GM19438 (cell line): ENCODE measurements at regions not wholly inside any gene's neighbourhood (a gene's known extent, or its start where the extent isn't known, plus 50 kb on each side); places are given as distances from the start of the nearest gene placed in this dataset.

ENCODE experiments used
- ATAC-seq: cut with Tn5 transposase; IDR thresholded peaks from one replicate; pipeline ENCODE4 v1.9.1; 2021; ENCODE audit warnings: low read depth; ENCODE audit not compliant: unreplicated experiment

DNA sequence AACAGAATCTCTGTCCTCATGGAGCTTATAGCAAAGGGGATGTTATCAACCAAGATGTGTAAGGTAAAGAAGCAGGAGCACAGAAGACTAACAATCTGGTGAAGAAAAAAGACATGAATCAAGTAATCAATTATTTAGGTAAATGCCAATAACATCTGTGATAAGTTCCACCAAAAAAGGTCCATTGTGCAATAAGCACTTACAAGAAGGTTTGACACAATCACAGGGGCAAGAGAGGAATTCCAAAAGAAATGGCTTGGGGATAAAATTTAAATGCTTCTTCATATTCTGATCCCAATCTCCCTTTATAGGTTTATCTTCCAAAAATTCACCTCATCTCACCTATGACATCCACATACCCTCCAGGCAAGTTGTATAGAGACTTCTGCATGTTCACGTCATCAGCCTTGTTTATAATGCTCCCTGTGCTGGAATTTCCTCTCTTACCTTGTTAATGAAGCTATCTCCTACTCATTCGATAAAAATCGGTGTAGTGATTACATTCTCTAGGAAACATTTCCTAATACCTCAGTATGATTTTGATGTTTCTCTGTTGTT is 53.6 kb upstream of the DPT start:
- ATAC-seq, result no peak

GRCh38 chr1:168783458-168784210 is 54.6 kb upstream of the DPT start:
- ATAC-seq, result no peak

DNA sequence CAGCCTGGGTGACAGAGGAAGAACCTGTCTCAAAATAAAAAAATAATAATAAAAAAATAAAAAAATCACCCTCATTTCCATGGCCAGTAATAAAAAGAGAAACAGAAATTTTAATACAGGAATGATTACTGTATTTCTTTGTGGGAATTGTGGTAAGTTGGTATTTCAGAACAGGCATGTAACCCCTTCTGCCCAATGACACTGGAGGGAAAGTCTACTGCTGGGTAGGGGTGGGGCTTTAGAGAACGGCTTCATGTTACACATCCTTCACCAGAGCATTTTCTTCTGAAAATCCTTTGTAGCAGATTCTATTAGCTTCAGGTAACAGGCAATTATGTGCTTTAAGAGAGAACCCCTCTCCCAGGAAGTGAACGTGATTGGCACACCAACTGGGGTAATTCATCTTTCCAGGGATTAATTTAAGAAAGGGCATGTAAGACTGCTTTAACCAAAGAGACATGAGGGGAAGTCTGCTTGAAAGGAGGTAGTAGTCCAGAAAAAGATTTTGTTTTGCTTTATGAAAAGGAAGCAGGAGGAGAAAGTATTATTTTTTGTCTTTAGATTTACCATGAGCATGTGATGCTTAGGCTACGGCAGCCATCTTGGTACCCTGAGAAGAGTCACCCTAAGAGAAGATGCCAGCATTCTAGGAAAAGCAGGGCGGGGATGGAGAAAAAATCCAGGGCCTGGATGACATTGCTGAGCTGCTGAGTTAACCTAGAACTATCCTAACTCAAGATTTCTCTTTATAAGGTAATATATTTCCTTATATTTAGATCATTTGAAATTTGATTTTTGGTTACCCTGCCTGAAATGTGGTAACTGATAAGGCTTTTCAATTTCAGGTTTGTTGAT is 57.7 kb upstream of the DPT start:
- no peak for ATAC-seq

DNA sequence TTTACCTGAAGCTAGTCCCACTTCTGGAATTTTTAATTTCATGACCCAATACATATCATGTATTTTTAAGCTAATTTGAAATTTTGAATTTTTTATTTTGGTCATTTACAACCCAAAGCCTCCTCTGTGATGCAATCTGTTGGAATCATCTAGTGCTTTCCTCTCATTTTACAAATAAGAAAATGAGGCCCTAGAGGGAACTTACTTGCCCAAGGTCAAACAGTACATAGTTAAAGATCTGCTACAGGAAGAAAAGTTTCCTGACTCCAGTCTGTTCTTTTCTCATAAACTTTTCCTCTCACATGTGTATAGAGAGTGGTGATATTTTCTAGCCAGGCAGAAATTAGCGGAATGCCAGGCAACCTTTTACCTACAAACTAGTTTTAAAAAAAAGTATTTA is 59.3 kb upstream of the DPT start:
- no peak for ATAC-seq

- ATAC-seq, result no peak
Measured at GRCh38 chr1:168789501-168789900, 60.5 kb upstream of the DPT start.

DNA sequence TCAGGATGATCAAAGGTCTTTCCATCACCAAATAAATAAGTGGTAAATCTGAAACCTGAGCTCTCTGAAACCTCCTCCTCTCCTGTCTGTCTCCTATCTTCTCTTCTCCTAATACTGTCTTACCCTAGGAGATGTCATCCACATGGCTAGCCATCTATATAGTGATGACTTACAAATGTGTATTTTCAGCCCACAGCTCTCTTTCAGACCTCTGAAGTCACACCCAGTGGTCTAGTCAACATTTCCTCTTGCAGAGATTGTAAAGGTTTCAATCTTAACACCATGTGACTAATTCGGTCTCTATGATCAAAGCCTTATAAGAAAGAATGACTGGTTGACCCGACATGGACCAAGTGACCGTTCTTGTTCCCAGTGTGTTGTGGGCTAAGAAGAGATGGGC is 63.1 kb upstream of the DPT start:
- ATAC-seq, result no peak

- no peak for ATAC-seq
Measured at GRCh38 chr1:168792592-168793125, 63.7 kb upstream of the DPT start.

DNA sequence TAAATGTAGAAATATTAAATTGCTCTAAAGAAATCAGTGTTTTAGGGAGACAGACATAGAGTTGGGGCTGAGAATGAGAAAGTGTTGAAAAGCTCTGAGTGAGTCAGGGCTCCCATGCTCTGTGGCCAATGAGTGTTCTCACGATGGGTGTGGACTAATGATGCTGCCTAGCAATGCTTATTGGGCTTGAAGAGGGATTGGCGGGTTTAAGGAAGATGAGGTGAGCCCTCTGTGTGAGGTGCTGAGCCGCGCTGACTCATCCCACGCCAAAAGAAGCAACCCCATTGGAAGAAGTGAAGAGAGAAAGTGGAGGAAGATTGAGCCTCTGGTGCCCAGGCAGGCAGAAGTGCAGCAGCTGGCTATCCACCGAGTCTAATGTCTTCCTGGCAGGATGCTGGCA is 65.1 kb upstream of the DPT start:
- ATAC-seq, result no peak

GRCh38 chr1:168795681-168796080 is 66.7 kb upstream of the DPT start:
- ATAC-seq, result no peak

DNA sequence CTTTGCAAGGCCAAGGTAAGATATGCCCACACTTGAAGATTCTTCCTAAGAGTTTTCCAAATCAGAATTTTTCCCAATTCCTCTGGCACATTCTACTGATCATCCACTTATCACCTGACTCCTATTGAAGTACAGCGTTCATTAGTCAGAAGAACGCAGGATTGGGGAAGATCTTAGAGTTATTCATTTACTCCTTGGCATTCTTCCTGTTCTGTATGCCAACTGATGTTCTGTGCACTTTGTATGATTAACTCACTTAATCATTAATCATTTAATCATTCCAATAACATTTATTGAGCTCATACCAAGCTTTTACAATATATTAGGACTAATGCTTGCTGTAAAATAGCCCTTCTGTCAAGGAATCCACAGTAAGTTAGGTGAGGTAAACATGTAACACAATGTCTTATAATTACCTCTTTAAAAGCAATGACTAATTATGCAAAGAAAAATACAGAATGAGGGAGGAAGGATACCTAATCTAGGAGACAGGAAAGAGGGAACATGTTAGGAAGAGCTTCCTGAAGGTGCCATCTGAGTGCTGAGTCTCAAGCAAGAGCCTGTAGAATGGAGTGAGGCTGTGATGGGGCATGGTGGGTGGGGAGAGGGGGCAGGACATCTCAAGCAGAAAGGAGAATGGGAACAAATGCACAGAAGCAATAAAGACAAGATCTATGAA is 71.1 kb upstream of the DPT start:
- ATAC-seq, result no peak

DNA sequence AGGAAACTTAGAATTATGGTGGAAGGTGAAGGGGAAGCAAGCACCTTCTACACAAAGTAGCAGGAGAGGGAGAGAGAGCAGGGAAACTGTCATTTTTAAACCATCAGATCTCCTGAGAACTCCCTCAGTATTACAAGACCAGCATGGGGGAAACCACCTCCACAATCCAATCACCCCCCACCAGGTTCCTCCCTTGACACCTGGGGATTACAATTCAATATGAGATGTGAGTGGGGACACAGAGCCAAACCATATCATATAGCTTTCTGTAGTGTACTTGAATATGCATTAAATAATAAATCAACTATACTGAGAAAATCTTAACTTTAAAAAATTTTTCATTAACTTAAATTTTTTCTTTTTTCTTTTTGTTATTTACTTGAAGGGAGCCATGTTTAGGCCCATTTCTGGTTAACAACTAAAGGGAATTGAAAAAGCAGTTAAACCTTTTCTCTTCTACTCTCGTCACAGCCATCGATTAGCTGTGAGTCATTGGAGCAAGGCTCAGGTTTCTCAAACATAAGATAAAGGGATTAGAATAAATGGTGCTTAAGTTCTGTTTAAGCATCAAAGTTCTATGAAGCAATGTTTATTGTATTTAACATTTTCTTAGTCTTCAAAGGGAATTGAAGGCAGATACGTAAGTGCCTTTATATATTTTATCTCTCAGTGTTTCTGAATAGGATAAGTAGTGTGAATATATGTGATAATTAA is 72.2 kb upstream of the DPT start:
- ATAC-seq, result no peak

GRCh38 chr1:168803806-168804510 is 75.0 kb upstream of the DPT start:
- no peak for ATAC-seq

- ATAC-seq, result no peak
Measured at GRCh38 chr1:168806952-168807351, 77.9 kb upstream of the DPT start.

- no peak for ATAC-seq
Measured at GRCh38 chr1:168811176-168811575, 82.2 kb upstream of the DPT start.

GRCh38 chr1:168819668-168820067 is 90.7 kb upstream of the DPT start:
- no peak for ATAC-seq

DNA sequence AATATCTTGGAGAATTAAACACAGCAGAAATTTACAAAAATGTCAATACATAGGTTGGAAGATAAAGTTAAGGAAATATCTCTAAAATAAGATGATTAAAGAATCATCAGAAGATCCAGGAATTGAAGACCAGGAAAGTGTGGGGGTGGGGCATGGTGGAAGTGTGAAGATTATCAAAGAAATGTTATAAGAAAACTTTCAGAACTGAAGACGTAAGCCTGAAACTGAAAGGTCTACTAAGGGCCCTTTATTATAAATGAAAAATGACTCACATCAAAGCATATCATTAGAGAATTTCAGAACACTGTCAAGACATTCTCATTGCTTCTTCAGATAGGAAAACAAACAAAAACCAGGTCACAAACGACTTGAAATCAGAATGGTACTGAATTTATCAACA is 92.4 kb upstream of the DPT start:
- no peak for ATAC-seq

DNA sequence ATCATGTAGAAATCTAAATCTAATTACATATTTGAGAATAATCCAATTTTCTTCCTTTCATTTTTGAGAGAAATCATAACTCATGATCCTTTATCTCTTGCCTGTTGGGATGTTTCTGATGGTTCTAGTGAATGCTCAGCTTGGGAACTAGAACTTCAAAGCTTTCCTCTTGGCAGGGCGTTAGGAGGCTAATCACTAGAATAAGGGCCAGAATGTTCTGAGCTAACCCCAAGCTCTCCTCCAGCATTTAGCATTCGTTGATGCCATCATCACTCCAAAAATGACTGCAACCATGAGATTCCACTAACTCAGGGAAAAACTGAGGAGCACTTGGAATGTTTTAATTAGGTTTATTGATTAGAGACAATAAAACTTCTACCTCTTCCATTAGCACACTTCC is 93.9 kb upstream of the DPT start:
- no peak for ATAC-seq

DNA sequence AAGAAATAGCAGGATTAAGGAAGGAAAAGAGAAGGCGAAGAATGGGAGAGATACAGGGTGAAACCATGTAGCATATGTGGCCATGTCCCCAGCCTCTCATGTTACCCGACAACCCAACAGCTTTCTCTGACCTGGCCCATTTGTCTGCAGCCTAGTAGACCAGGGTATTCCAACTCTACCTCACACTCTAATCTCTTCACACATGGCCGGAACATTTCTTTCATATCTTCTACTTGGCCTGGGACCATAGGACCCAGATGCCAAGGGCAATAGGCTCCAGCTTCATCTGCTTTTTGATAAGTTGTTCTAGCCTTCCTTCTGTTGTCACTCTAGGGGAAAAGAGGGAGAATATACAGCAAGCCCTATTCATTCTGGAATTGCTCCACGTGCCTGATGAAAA is 95.0 kb upstream of the DPT start:
- ATAC-seq, result no peak

DNA sequence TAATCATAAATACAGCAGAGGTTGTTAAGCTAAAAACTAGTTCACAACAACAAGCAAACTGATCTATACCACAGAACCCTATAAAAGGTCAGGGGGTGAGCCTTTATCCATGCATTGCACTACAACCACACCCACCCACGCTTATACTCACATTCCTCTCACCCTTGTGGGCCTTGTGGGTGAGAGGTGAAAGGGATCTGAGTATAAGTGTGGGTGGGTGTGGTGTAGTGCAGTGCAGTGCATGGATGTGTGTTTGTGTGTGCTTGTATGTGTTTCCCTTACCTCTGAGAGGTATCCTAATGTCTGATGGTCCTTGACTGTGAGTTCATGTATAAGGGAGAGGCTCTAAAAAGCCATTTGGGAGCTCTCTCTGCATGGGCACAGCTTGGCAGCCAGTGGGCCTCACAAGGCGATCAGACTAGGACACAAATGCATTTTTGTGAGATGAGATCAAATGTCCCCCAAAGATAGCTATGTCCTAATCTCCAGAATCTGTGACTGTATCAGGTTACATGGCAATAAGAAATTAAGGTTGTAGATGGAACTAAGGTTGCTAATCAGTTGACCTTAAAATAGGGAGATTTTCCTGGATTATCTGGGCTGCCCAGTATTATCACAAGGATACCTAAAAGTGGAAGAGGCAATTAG is 95.5 kb upstream of the DPT start:
- ATAC-seq, result no peak
